ENCODE measurements at regions not wholly inside any gene's neighbourhood (a gene's known extent, or its start where the extent isn't known, plus 50 kb on each side); places are given as distances from the start of the nearest gene placed in this dataset.

- peak in 1 of 3 donors; percentile 83 for DNase-seq
- Histone ChIP-seq H3K36me3 (ENCODE audit: control insufficient read depth in 4 of 4, insufficient read depth in 4 of 4, low read length in 4 of 4) (no peaks in the 10 kb centered on the region), H3K9me3 (ENCODE audit: control insufficient read depth in 4 of 4, insufficient read depth in 3 of 4, low read length in 3 of 4) (no peaks in the 10 kb centered on the region), H3K27me3 (ENCODE audit: control insufficient read depth in 3 of 3, insufficient read depth in 3 of 3, low read length in 2 of 3) (no peaks in the 10 kb centered on the region), H3K4me1 (ENCODE audit: control insufficient read depth in 5 of 5, insufficient read depth in 5 of 5, low read length in 5 of 5) (peaks cover 4 to 76% (median 25%) of the 10 kb centered on the region in 5 donors), H3K9ac (ENCODE audit: insufficient read depth in 1 of 2, low read length in 2 of 2) (peak overlapping the region in 1 of 2 donors; percentile 23), H3K27ac (ENCODE audit: low read depth in 1 of 2, low read length in 1 of 2) (peak overlapping the region in 1 of 2 donors; percentile 4), H3K4me3 (no peak overlapping the region)
- WGBS, 2 donors, result 24 to 31% methylated on average over 14 to 20 of the region's 20 CpGs
- no peak for TF ChIP-seq CTCF (IDR thresholded peaks at IDR 0.05; ENCODE audit: control extremely low read depth, extremely low read depth)
- no peak for ATAC-seq (ENCODE audit: insufficient read depth, low FRiP score)
Observed at GRCh38 chr16:85235991-85236817, 123.9 kb upstream of the CIBAR2 start.

- H3K4me3 ChIP-seq, result no peak overlapping the region
- H3K9me3 ChIP-seq (ENCODE audit: control insufficient read depth in 4 of 4, insufficient read depth in 3 of 4, low read length in 3 of 4), result no peaks in the 10 kb centered on the region
- ATAC-seq (ENCODE audit: insufficient read depth, low FRiP score) (no peak), DNase-seq (no peak)
- WGBS, 2 donors, result 88 to 91% methylated on average over 5 of the region's 5 CpGs
- no peak for TF ChIP-seq CTCF (IDR thresholded peaks at IDR 0.05; ENCODE audit: control extremely low read depth, extremely low read depth)
- H3K4me1 ChIP-seq (ENCODE audit: control insufficient read depth in 5 of 5, insufficient read depth in 5 of 5, low read length in 5 of 5), result peaks cover 4 to 70% (median 25%) of the 10 kb centered on the region in 5 donors
- H3K36me3 ChIP-seq (ENCODE audit: control insufficient read depth in 4 of 4, insufficient read depth in 4 of 4, low read length in 4 of 4), result no peaks in the 10 kb centered on the region
- no peak overlapping the region for H3K27ac ChIP-seq (ENCODE audit: low read depth in 1 of 2, low read length in 1 of 2)
- H3K27me3 ChIP-seq (ENCODE audit: control insufficient read depth in 3 of 3, insufficient read depth in 3 of 3, low read length in 2 of 3), result no peaks in the 10 kb centered on the region
- H3K9ac ChIP-seq (ENCODE audit: insufficient read depth in 1 of 2, low read length in 2 of 2), result no peak overlapping the region
Observed at GRCh38 chr16:85236818-85237150, 124.5 kb upstream of the CIBAR2 start.

- Histone ChIP-seq H3K4me3 (no peak overlapping the region), H3K9ac (ENCODE audit: insufficient read depth in 1 of 2, low read length in 2 of 2) (no peak overlapping the region), H3K27ac (ENCODE audit: low read depth in 1 of 2, low read length in 1 of 2) (no peak overlapping the region), H3K9me3 (ENCODE audit: control insufficient read depth in 4 of 4, insufficient read depth in 3 of 4, low read length in 3 of 4) (no peaks in the 10 kb centered on the region), H3K36me3 (ENCODE audit: control insufficient read depth in 4 of 4, insufficient read depth in 4 of 4, low read length in 4 of 4) (no peaks in the 10 kb centered on the region), H3K4me1 (ENCODE audit: control insufficient read depth in 5 of 5, insufficient read depth in 5 of 5, low read length in 5 of 5) (peaks cover 4 to 60% (median 25%) of the 10 kb centered on the region in 5 donors), H3K27me3 (ENCODE audit: control insufficient read depth in 3 of 3, insufficient read depth in 3 of 3, low read length in 2 of 3) (no peaks in the 10 kb centered on the region)
- DNase-seq (no peak), ATAC-seq (ENCODE audit: insufficient read depth, low FRiP score) (no peak)
- TF ChIP-seq CTCF (IDR thresholded peaks at IDR 0.05; ENCODE audit: control extremely low read depth, extremely low read depth), result no peak
- WGBS, 2 donors, result 61 to 70% methylated on average over 6 of the region's 6 CpGs
Observed at GRCh38 chr16:85237817-85238216, 125.5 kb upstream of the CIBAR2 start.
